ENCODE measurements at regions not wholly inside any gene's neighbourhood (a gene's known extent, or its start where the extent isn't known, plus 50 kb on each side); places are given as distances from the start of the nearest gene placed in this dataset.

GRCh38 chr10:129168660-129169059, 298.4 kb upstream of the MGMT start:
- no peak overlapping the region for H3K27ac Mint-ChIP-seq
- peaks cover 9% of the 10 kb centered on the region for H3K27me3 Mint-ChIP-seq

GRCh38 chr10:129169115-129169514, 297.9 kb upstream of the MGMT start:
- no peak for DNase-seq
- no peaks in the 10 kb centered on the region for H3K9me3 ChIP-seq (ENCODE audit: control insufficient read depth, low read length, poor library complexity, severe bottlenecking)
- Mint-ChIP-seq H3K4me3 (no peak overlapping the region), H3K27me3 (peaks cover 12% of the 10 kb centered on the region), H3K27ac (no peak overlapping the region), H3K36me3 (ENCODE audit: low read depth) (no peaks in the 10 kb centered on the region), H3K4me1 (no peaks in the 10 kb centered on the region)
- ATAC-seq: no peak

More at GRCh38 chr10:129168660-129169059, 298.4 kb upstream of the MGMT start:
- no peaks in the 10 kb centered on the region for H3K4me1 Mint-ChIP-seq
- H3K4me3 Mint-ChIP-seq: no peak overlapping the region
- ATAC-seq: no peak
- DNase-seq: no peak
- H3K36me3 Mint-ChIP-seq (ENCODE audit: low read depth): no peaks in the 10 kb centered on the region
- no peaks in the 10 kb centered on the region for H3K9me3 ChIP-seq (ENCODE audit: control insufficient read depth, low read length, poor library complexity, severe bottlenecking)

- no peak overlapping the region for H3K4me3 Mint-ChIP-seq
- H3K27me3 Mint-ChIP-seq: peaks cover 21% of the 10 kb centered on the region
- ATAC-seq (no peak), DNase-seq (no peak)
- no peaks in the 10 kb centered on the region for H3K4me1 Mint-ChIP-seq
- no peak overlapping the region for H3K27ac Mint-ChIP-seq
- H3K36me3 Mint-ChIP-seq (ENCODE audit: low read depth): peaks cover 2% of the 10 kb centered on the region
- H3K9me3 ChIP-seq (ENCODE audit: control insufficient read depth, low read length, poor library complexity, severe bottlenecking): no peaks in the 10 kb centered on the region
These were observed 296.2 kb upstream of the MGMT start for GRCh38 chr10:129170812-129171211.

GRCh38 chr10:129171812-129172211, 295.2 kb upstream of the MGMT start:
- H3K4me3 Mint-ChIP-seq: no peak overlapping the region
- H3K9me3 ChIP-seq (ENCODE audit: control insufficient read depth, low read length, poor library complexity, severe bottlenecking): no peaks in the 10 kb centered on the region
- ATAC-seq (no peak), DNase-seq (no peak)
- no peak overlapping the region for H3K27ac Mint-ChIP-seq
- H3K36me3 Mint-ChIP-seq (ENCODE audit: low read depth): peaks cover 2% of the 10 kb centered on the region
- no peaks in the 10 kb centered on the region for H3K4me1 Mint-ChIP-seq
- peaks cover 31% of the 10 kb centered on the region for H3K27me3 Mint-ChIP-seq

- Mint-ChIP-seq H3K36me3 (ENCODE audit: low read depth) (peaks cover 2% of the 10 kb centered on the region), H3K27me3 (peaks cover 40% of the 10 kb centered on the region), H3K27ac (no peak overlapping the region), H3K4me3 (no peak overlapping the region), H3K4me1 (no peaks in the 10 kb centered on the region)
- no peak for ATAC-seq
- no peak for DNase-seq
- H3K9me3 ChIP-seq (ENCODE audit: control insufficient read depth, low read length, poor library complexity, severe bottlenecking): no peaks in the 10 kb centered on the region
These were observed 292.6 kb upstream of the MGMT start for GRCh38 chr10:129174232-129175014.

- Mint-ChIP-seq H3K4me3 (no peak overlapping the region), H3K27me3 (peaks cover 30% of the 10 kb centered on the region), H3K4me1 (no peaks in the 10 kb centered on the region), H3K36me3 (ENCODE audit: low read depth) (peaks cover 2% of the 10 kb centered on the region), H3K27ac (no peak overlapping the region)
- ATAC-seq (no peak), DNase-seq (no peak)
- H3K9me3 ChIP-seq (ENCODE audit: control insufficient read depth, low read length, poor library complexity, severe bottlenecking): no peaks in the 10 kb centered on the region
These were observed 287.6 kb upstream of the MGMT start for GRCh38 chr10:129179245-129179971.

- peaks cover 23% of the 10 kb centered on the region for H3K27me3 Mint-ChIP-seq
- DNase-seq: no peak
- no peak overlapping the region for H3K27ac Mint-ChIP-seq
- no peaks in the 10 kb centered on the region for H3K36me3 Mint-ChIP-seq (ENCODE audit: low read depth)
- no peak for ATAC-seq
- H3K4me1 Mint-ChIP-seq: no peaks in the 10 kb centered on the region
- H3K9me3 ChIP-seq (ENCODE audit: control insufficient read depth, low read length, poor library complexity, severe bottlenecking): no peaks in the 10 kb centered on the region
- H3K4me3 Mint-ChIP-seq: no peak overlapping the region
These were observed 286.9 kb upstream of the MGMT start for GRCh38 chr10:129179972-129180678.

- Mint-ChIP-seq H3K27ac (no peak overlapping the region), H3K36me3 (ENCODE audit: low read depth) (no peaks in the 10 kb centered on the region), H3K4me1 (no peaks in the 10 kb centered on the region), H3K27me3 (no peaks in the 10 kb centered on the region), H3K4me3 (no peak overlapping the region)
- DNase-seq (no peak), ATAC-seq (no peak)
- H3K9me3 ChIP-seq (ENCODE audit: control insufficient read depth, low read length, poor library complexity, severe bottlenecking): no peaks in the 10 kb centered on the region
These were observed 282.8 kb upstream of the MGMT start for GRCh38 chr10:129184196-129184595.

- H3K27ac Mint-ChIP-seq: no peak overlapping the region
- peaks cover 2% of the 10 kb centered on the region for H3K27me3 Mint-ChIP-seq
- ATAC-seq: no peak
- H3K4me3 Mint-ChIP-seq: no peak overlapping the region
- H3K9me3 ChIP-seq (ENCODE audit: control insufficient read depth, low read length, poor library complexity, severe bottlenecking): no peaks in the 10 kb centered on the region
- no peaks in the 10 kb centered on the region for H3K4me1 Mint-ChIP-seq
- no peaks in the 10 kb centered on the region for H3K36me3 Mint-ChIP-seq (ENCODE audit: low read depth)
- DNase-seq: no peak
These were observed 279.7 kb upstream of the MGMT start for GRCh38 chr10:129187331-129187730.

- ATAC-seq (no peak), DNase-seq (no peak)
- Mint-ChIP-seq H3K4me1 (no peaks in the 10 kb centered on the region), H3K27ac (no peak overlapping the region), H3K36me3 (ENCODE audit: low read depth) (no peaks in the 10 kb centered on the region), H3K27me3 (peaks cover 13% of the 10 kb centered on the region), H3K4me3 (no peak overlapping the region)
- H3K9me3 ChIP-seq (ENCODE audit: control insufficient read depth, low read length, poor library complexity, severe bottlenecking): no peaks in the 10 kb centered on the region
These were observed 275.2 kb upstream of the MGMT start for GRCh38 chr10:129191797-129192196.

- Mint-ChIP-seq H3K27ac (no peak overlapping the region), H3K4me3 (no peak overlapping the region), H3K36me3 (ENCODE audit: low read depth) (no peaks in the 10 kb centered on the region), H3K4me1 (no peaks in the 10 kb centered on the region), H3K27me3 (peaks cover 13% of the 10 kb centered on the region)
- no peak for ATAC-seq
- DNase-seq: no peak
- no peaks in the 10 kb centered on the region for H3K9me3 ChIP-seq (ENCODE audit: control insufficient read depth, low read length, poor library complexity, severe bottlenecking)
These were observed 274.5 kb upstream of the MGMT start for GRCh38 chr10:129192344-129193128.

GRCh38 chr10:129193148-129193547, 273.9 kb upstream of the MGMT start:
- no peaks in the 10 kb centered on the region for H3K4me1 Mint-ChIP-seq
- no peak overlapping the region for H3K27ac Mint-ChIP-seq
- ATAC-seq: no peak
- peaks cover 13% of the 10 kb centered on the region for H3K27me3 Mint-ChIP-seq
- H3K4me3 Mint-ChIP-seq: no peak overlapping the region
- H3K9me3 ChIP-seq (ENCODE audit: control insufficient read depth, low read length, poor library complexity, severe bottlenecking): no peaks in the 10 kb centered on the region
- no peak for DNase-seq
- H3K36me3 Mint-ChIP-seq (ENCODE audit: low read depth): no peaks in the 10 kb centered on the region

Measured in T-helper 17 cell (primary cell).